Suprapubic skin (tissue), 4 donors: ENCODE measurements at regions not wholly inside any gene's neighbourhood (a gene's known extent, or its start where the extent isn't known, plus 50 kb on each side); places are given as distances from the start of the nearest gene placed in this dataset.
A peak's percentile ranks its signal among the peaks of the same experiment; 100 is the strongest.
"Not testable (repeated sequence)": the region's sequence is repeated elsewhere in the genome, so short reads cannot be mapped to it uniquely, and the experiment has no call there.

Source experiments
- DNase-seq, 2 donors: peaks; one replicate each; pipeline ENCODE4 v3.0.0-alpha.2; 2019; ENCODE audit warnings: low spot score in 2 of 2
- H3K27ac ChIP-seq: fragments of 200-600 bp; sonication (generic); one replicate; pipeline ENCODE4 v1.5.1; 2019
- H3K27me3 ChIP-seq: fragments of 200-600 bp; sonication (generic); one replicate; pipeline ENCODE4 v1.5.1; 2019
- H3K36me3 ChIP-seq: fragments of 200-600 bp; sonication (generic); one replicate; pipeline ENCODE4 v1.5.1; 2019
- H3K4me1 ChIP-seq: fragments of 200-600 bp; sonication (generic); one replicate; pipeline ENCODE4 v1.5.1; 2019
- H3K4me3 ChIP-seq: fragments of 200-600 bp; sonication (generic); one replicate; pipeline ENCODE4 v1.5.1; 2019; ENCODE audit warnings: mild to moderate bottlenecking
- H3K9me3 ChIP-seq: fragments of 200-600 bp; sonication (generic); one replicate; pipeline ENCODE4 v1.5.1; 2019
- EP300 ChIP-seq: sonication (generic); formaldehyde crosslinking; IDR thresholded peaks from one replicate; pipeline ENCODE4 v1.6.1; 2017; ENCODE audit warnings: antibody characterized with exemption
- POLR2A ChIP-seq, 2 donors: fragments of 450-650 bp; IDR thresholded peaks; one replicate each; pipeline ENCODE4 v1.6.1; 2017; ENCODE audit warnings: antibody characterized with exemption in 2 of 2, mild to moderate bottlenecking in 2 of 2, moderate library complexity in 2 of 2
- POLR2AphosphoS5 ChIP-seq, 3 donors: sonication (generic); formaldehyde crosslinking; IDR thresholded peaks; one replicate each; pipeline ENCODE4 v1.6.1; 2017; ENCODE audit warnings: antibody characterized with exemption in 3 of 3
- WGBS: methylation state at CpG from one replicate; pipeline ENCODE4 v1.1.5; 2018; 5-methylcytosine and 5-hydroxymethylcytosine counted together
- TF ChIP-seq, protein P1 (sequence below), 2 donors: fragments of 200-600 bp in 1 of 2; fragments of 450-650 bp in 1 of 2; sonication (generic) in 1 of 2; IDR thresholded peaks; one replicate each; pipeline ENCODE4 v1.5.1; 2016 to 2019; ENCODE audit warnings: antibody characterized with exemption in 2 of 2, mild to moderate bottlenecking in 1 of 2, moderate library complexity in 1 of 2

DNA sequence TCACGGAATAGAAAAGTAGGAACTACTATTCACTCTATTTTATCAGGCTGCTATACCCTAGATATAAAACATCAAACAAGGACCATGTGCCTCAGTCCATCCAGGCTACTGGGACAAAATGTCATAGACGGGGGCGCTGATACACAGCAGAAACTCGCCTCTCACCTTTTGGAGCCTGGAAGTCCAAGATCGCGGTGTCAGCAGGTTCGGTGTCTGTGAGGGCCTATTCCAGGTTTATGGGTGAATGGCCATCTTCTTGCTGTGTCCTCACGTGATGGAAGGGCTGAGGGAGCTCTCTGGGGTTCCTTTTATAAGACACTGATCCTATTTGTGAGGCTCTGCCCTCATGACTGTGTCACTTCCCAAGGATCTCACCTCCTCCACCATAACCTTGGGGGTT is 89.5 kb downstream of the DLL1 start:
- H3K36me3 ChIP-seq: no peaks in the 10 kb centered on the region
- no peak overlapping the region for H3K27ac ChIP-seq
- 88% methylated on average over 8 of the region's 8 CpGs for WGBS
- no peaks in the 10 kb centered on the region for H3K27me3 ChIP-seq
- peak in 1 of 2 donors; percentile 47 for DNase-seq
- H3K9me3 ChIP-seq: no peaks in the 10 kb centered on the region
- H3K4me3 ChIP-seq: no peak overlapping the region
- TF ChIP-seq, protein P1, sequence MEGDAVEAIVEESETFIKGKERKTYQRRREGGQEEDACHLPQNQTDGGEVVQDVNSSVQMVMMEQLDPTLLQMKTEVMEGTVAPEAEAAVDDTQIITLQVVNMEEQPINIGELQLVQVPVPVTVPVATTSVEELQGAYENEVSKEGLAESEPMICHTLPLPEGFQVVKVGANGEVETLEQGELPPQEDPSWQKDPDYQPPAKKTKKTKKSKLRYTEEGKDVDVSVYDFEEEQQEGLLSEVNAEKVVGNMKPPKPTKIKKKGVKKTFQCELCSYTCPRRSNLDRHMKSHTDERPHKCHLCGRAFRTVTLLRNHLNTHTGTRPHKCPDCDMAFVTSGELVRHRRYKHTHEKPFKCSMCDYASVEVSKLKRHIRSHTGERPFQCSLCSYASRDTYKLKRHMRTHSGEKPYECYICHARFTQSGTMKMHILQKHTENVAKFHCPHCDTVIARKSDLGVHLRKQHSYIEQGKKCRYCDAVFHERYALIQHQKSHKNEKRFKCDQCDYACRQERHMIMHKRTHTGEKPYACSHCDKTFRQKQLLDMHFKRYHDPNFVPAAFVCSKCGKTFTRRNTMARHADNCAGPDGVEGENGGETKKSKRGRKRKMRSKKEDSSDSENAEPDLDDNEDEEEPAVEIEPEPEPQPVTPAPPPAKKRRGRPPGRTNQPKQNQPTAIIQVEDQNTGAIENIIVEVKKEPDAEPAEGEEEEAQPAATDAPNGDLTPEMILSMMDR (IDR thresholded peaks at IDR 0.05): no peak
- TF ChIP-seq POLR2A (IDR thresholded peaks at IDR 0.05) (no peak), EP300 (no peak), POLR2AphosphoS5 (IDR thresholded peaks at IDR 0.05) (no peak)
- H3K4me1 ChIP-seq: no peaks in the 10 kb centered on the region

DNA sequence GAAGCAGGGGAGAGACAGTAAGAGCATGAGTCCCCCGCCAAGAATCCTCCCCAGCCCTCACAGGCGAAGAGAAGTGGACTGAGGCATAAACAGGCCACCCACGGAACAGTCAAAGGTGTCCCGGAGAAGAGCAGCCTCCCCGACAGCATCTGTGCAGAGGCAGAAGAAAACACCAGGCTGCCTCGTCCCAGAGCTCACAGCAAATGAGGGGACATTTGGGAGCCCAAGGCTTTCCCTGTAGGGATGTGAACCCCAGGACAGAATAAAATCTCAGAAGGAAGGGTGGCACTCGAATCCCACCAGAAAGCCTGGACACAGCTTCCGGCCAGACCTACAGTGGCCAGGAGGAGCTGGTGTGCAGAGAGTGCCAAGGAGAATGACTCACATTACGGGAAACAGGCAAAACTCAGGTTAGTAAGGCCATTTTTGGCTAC is 90.4 kb downstream of the DLL1 start:
- 58% methylated on average over 9 of the region's 9 CpGs for WGBS
- H3K9me3 ChIP-seq: no peaks in the 10 kb centered on the region
- no peaks in the 10 kb centered on the region for H3K27me3 ChIP-seq
- TF ChIP-seq, protein P1 (IDR thresholded peaks at IDR 0.05): no peak
- no peak for TF ChIP-seq POLR2A (IDR thresholded peaks at IDR 0.05)
- TF ChIP-seq EP300: no peak
- no peak for TF ChIP-seq POLR2AphosphoS5 (IDR thresholded peaks at IDR 0.05)
- H3K27ac ChIP-seq: no peak overlapping the region
- H3K36me3 ChIP-seq: no peaks in the 10 kb centered on the region
- no peaks in the 10 kb centered on the region for H3K4me1 ChIP-seq
- H3K4me3 ChIP-seq: no peak overlapping the region
- peak in 1 of 2 donors; percentile 53 for DNase-seq

DNA sequence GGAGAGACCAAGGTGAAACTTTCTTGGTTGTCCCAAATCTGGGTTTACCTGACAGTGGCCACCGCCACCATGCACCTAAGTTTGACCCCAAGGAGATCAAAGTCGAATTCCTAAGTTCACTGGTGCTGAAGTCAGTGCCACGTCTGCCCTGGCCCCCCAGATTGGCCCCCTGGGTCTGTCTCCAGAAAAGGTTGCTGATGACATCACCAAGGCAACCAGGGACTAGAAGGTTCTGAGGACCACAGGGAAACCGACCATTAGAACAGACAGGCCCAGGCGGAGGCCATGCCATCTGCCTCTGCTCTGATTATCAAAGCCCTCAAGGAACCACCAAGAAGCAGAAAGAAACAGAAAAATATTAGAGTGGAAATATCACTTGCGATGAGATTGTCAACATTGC is 91.2 kb downstream of the DLL1 start:
- Histone ChIP-seq H3K9me3 (no peaks in the 10 kb centered on the region), H3K4me3 (no peak overlapping the region), H3K36me3 (no peaks in the 10 kb centered on the region), H3K27me3 (no peaks in the 10 kb centered on the region), H3K4me1 (no peaks in the 10 kb centered on the region), H3K27ac (no peak overlapping the region)
- peak in 1 of 2 donors; percentile 43 for DNase-seq
- TF ChIP-seq, protein P1 (IDR thresholded peaks at IDR 0.05): no peak
- TF ChIP-seq EP300: no peak
- no peak for TF ChIP-seq POLR2A (IDR thresholded peaks at IDR 0.05)
- 93% methylated on average over 6 of the region's 6 CpGs for WGBS

DNA sequence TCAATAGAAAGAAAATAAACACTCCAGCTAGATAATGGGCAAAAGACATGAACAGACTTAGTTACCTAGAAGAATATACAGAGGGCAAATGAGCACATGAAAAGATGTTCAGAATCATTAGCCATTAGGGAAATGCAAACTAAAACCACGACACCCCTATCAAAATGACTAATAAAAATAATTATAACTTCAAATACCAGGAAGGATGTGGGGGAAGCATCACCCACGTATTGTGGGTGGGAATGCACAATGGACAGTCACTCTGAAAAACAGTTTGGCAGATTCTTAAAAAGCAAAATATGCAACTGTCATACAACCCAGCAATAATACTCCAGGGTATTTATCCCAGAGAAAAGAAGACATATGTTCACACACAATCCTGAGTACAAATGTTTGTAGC is 92.6 kb downstream of the DLL1 start:
- WGBS: 49% methylated on average over 2 of the region's 2 CpGs
- no peak for DNase-seq
- no peak for TF ChIP-seq EP300

DNA sequence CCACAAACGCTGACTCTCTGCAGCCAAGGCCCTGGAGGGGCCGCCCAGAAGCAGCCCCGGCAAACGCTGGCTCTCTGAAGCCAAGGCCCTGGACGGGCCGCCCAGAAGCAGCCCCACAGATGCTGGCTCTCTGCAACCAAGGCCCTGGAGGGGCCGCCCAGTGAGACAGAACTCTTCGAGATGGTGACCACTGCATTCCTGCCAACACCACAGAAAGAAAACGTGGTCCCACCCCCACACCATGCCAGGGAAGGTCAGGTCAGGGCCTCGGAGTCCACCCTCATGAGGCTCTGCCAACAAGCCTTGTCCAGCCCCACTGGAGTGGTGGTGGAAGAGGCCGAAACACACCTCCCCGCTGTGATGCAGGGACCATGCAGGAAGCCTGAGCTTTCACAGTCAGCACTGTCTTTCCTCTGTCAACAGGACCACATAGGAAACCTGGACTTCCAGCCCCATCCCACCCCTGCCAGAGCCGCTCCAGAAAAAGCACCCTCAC is 97.5 kb downstream of the DLL1 start:
- H3K36me3 ChIP-seq: no peaks in the 10 kb centered on the region
- 80% methylated on average over 7 of the region's 13 CpGs for WGBS
- TF ChIP-seq EP300 (no peak), POLR2A (IDR thresholded peaks at IDR 0.05) (no peak), POLR2AphosphoS5 (IDR thresholded peaks at IDR 0.05) (no peak)
- TF ChIP-seq, protein P1 (IDR thresholded peaks at IDR 0.05): no peak
- no peak overlapping the region for H3K4me3 ChIP-seq
- no peaks in the 10 kb centered on the region for H3K4me1 ChIP-seq
- no peaks in the 10 kb centered on the region for H3K9me3 ChIP-seq
- H3K27me3 ChIP-seq: peaks cover 7% of the 10 kb centered on the region
- H3K27ac ChIP-seq: no peak overlapping the region
- DNase-seq: no peak

More for the DNA sequence above, 92.6 kb downstream of the DLL1 start:
- no peaks in the 10 kb centered on the region for H3K27me3 ChIP-seq
- H3K9me3 ChIP-seq: no peaks in the 10 kb centered on the region
- no peaks in the 10 kb centered on the region for H3K4me1 ChIP-seq
- H3K27ac ChIP-seq: no peak overlapping the region
- H3K4me3 ChIP-seq: no peak overlapping the region
- H3K36me3 ChIP-seq: no peaks in the 10 kb centered on the region

DNA sequence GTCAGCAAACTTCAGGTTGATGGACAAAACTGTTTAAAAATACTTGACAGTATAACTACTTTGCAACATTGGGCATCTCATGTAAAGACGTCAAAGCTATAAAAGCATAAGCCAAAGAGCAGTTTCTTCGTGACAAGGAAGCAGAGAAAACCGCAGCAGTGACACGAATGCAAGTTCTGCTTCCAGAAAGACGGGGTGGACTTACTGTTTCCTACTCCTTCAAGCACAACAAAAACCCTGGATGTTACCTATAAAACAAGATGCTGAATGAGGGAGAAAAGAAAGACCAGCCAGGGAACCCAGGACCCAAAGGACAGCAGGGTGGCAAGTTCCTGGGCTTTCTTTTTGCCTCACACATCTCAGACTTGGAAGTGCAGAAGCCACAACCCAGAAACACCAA is 98.0 kb downstream of the DLL1 start:
- Histone ChIP-seq H3K4me1 (no peaks in the 10 kb centered on the region), H3K27ac (no peak overlapping the region), H3K4me3 (no peak overlapping the region), H3K36me3 (no peaks in the 10 kb centered on the region), H3K27me3 (peaks cover 7% of the 10 kb centered on the region), H3K9me3 (no peaks in the 10 kb centered on the region)
- TF ChIP-seq, protein P1 (IDR thresholded peaks at IDR 0.05): no peak
- no peak for TF ChIP-seq POLR2AphosphoS5 (IDR thresholded peaks at IDR 0.05)
- DNase-seq: no peak
- 93% methylated on average over 5 of the region's 5 CpGs for WGBS

DNA sequence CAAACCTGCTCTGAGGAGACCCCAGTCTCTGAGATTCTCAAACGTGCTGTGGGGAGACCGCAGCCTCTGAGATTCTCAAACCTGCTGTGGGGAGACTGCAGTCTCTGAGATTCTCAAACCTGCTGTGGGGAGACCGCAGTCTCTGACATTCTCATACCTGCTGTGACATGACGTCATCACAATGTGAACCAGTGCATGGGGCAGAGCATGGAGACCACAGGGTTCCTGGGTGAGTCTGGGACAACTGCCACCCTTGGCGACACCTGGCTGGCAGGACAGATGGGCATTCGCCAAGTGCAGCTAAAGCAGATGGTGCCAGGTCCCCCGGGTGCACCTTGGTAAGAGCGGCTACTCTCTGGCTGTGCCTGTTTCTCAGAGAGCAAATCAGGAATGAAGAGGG is 98.8 kb downstream of the DLL1 start:
- not testable (repeated sequence) for H3K36me3 ChIP-seq, H3K27me3 ChIP-seq, H3K4me3 ChIP-seq, H3K4me1 ChIP-seq, H3K9me3 ChIP-seq, DNase-seq, H3K27ac ChIP-seq
- WGBS: 81% methylated on average over 7 of the region's 8 CpGs
